K562 (cell line): ENCODE measurements at regions not wholly inside any gene's neighbourhood (a gene's known extent, or its start where the extent isn't known, plus 50 kb on each side); places are given as distances from the start of the nearest gene placed in this dataset.

Experiments used
- EZH2 ChIP-seq: IDR thresholded peaks from 2 replicates; pipeline ENCODE4 v1.6.1; 2012; ENCODE audit warnings: low read depth, mild to moderate bottlenecking, inconsistent platforms, low read length, borderline replicate concordance
- FOXP4 ChIP-seq: sonication (generic); formaldehyde crosslinking; IDR thresholded peaks from 2 replicates; pipeline ENCODE4 v1.8.0; 2022; ENCODE audit warnings: mild to moderate bottlenecking, missing genetic modification reagents, borderline replicate concordance
- LCOR ChIP-seq: sonication (generic); formaldehyde crosslinking; IDR thresholded peaks from 2 replicates; pipeline ENCODE4 v1.8.0; 2022; ENCODE audit warnings: mild to moderate bottlenecking, missing genetic modification reagents
- POLR2A ChIP-seq: fragments of 450-650 bp; conservative IDR thresholded peaks from 2 replicates; pipeline ENCODE4 v1.6.1; 2016
- REST ChIP-seq, 2 experiments: fragments of 450-650 bp; formaldehyde crosslinking in 1 of 2; IDR thresholded peaks; 2 replicates each; pipeline versions ENCODE4 v1.4.0 to v1.6.1; 2014 to 2020; ENCODE audit warnings: mild to moderate bottlenecking in 2 of 2, borderline replicate concordance in 1 of 2, low read depth in 1 of 2
- YY1 ChIP-seq, 3 experiments: IDR thresholded peaks; 2 replicates each; pipeline ENCODE4 v1.6.1; 2011; ENCODE audit warnings: low read length in 2 of 3, mild to moderate bottlenecking in 2 of 3, moderate library complexity in 2 of 3, borderline replicate concordance in 1 of 3, control low read depth in 1 of 3, low read depth in 1 of 3; ENCODE audit not compliant: insufficient read depth in 3 of 3, insufficient replicate concordance in 2 of 3, control insufficient read depth in 1 of 3, insufficient read length in 1 of 3; ENCODE audit errors: extremely low read depth in 1 of 3
- ZBTB11 ChIP-seq, 3 experiments: fragments of 200-800 bp in 1 of 3; fragments of 250-450 bp in 1 of 3; fragments of 450-650 bp in 1 of 3; sonication (Bioruptor Pico) in 1 of 3; sonication (Bioruptor generic) in 1 of 3; formaldehyde crosslinking in 1 of 3; IDR thresholded peaks; 2 replicates each; pipeline versions ENCODE4 v1.6.1 to v1.8.0; 2016 to 2022; ENCODE audit warnings: mild to moderate bottlenecking in 2 of 3, missing genetic modification characterization in 2 of 3, missing compliant biosample characterization in 1 of 3, moderate library complexity in 1 of 3
- ZBTB8A ChIP-seq: fragments of 450-650 bp; IDR thresholded peaks from 2 replicates; pipeline ENCODE4 v1.6.1; 2018; ENCODE audit warnings: mild to moderate bottlenecking, moderate library complexity; ENCODE audit not compliant: partially characterized antibody
- ZNF384 ChIP-seq: IDR thresholded peaks from 2 replicates; pipeline ENCODE4 v1.6.1; 2012; ENCODE audit warnings: low read depth, low read length, improper control_type of control experiment
- TF ChIP-seq, protein P1 (sequence below): sonication (generic); formaldehyde crosslinking; IDR thresholded peaks from 2 replicates; pipeline ENCODE4 v1.8.0; 2023; ENCODE audit warnings: mild to moderate bottlenecking, missing genetic modification reagents

- TF ChIP-seq EZH2 (no peak), ZNF384 (no peak), LCOR (CRISPR knock-in tag) (no peak), REST (IDR thresholded peaks at IDR 0.05; ENCODE audit: borderline replicate concordance) (no peak), REST (CRISPR knock-in tag; IDR thresholded peaks at IDR 0.05; ENCODE audit: low read depth) (no peak), FOXP4 (CRISPR knock-in tag) (no peak), YY1 (IDR thresholded peaks at IDR 0.05; ENCODE audit: borderline replicate concordance in 1 of 3, control insufficient read depth in 1 of 3, extremely low read depth in 1 of 3, insufficient read depth in 3 of 3, insufficient read length in 1 of 3, insufficient replicate concordance in 2 of 3, low read depth in 1 of 3, low read length in 2 of 3) (no peak), ZBTB8A (no peak), ZBTB11 (CRISPR knock-in tag; IDR thresholded peaks at IDR 0.05) (no peak), POLR2A (no peak)
- TF ChIP-seq, protein P1, sequence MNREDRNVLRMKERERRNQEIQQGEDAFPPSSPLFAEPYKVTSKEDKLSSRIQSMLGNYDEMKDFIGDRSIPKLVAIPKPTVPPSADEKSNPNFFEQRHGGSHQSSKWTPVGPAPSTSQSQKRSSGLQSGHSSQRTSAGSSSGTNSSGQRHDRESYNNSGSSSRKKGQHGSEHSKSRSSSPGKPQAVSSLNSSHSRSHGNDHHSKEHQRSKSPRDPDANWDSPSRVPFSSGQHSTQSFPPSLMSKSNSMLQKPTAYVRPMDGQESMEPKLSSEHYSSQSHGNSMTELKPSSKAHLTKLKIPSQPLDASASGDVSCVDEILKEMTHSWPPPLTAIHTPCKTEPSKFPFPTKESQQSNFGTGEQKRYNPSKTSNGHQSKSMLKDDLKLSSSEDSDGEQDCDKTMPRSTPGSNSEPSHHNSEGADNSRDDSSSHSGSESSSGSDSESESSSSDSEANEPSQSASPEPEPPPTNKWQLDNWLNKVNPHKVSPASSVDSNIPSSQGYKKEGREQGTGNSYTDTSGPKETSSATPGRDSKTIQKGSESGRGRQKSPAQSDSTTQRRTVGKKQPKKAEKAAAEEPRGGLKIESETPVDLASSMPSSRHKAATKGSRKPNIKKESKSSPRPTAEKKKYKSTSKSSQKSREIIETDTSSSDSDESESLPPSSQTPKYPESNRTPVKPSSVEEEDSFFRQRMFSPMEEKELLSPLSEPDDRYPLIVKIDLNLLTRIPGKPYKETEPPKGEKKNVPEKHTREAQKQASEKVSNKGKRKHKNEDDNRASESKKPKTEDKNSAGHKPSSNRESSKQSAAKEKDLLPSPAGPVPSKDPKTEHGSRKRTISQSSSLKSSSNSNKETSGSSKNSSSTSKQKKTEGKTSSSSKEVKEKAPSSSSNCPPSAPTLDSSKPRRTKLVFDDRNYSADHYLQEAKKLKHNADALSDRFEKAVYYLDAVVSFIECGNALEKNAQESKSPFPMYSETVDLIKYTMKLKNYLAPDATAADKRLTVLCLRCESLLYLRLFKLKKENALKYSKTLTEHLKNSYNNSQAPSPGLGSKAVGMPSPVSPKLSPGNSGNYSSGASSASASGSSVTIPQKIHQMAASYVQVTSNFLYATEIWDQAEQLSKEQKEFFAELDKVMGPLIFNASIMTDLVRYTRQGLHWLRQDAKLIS (CRISPR knock-in tag): no peak
Observed at GRCh38 chr6:109894181-109894580, 83.9 kb upstream of the GPR6 start.
